CD4-positive, alpha-beta T cell treated with Interferon alpha-2 for 1 hour (primary cell): ENCODE measurements at regions not wholly inside any gene's neighbourhood (a gene's known extent, or its start where the extent isn't known, plus 50 kb on each side); places are given as distances from the start of the nearest gene placed in this dataset.
"Not testable (repeated sequence)": the region's sequence is repeated elsewhere in the genome, so short reads cannot be mapped to it uniquely, and the experiment has no call there.

Experiments used
- DNase-seq, 2 donors: peaks; one replicate each; pipeline ENCODE4 v3.0.0-alpha.2; 2020 to 2022

GRCh38 chr6:68233623-68234022, 401.5 kb upstream of the ADGRB3 start:
- DNase-seq: no peak

GRCh38 chr6:68229566-68229965, 405.5 kb upstream of the ADGRB3 start:
- no peak for DNase-seq

GRCh38 chr6:68226460-68226859, 408.6 kb upstream of the ADGRB3 start:
- no peak for DNase-seq

- no peak for DNase-seq
Measured at GRCh38 chr6:68225729-68226128, 409.4 kb upstream of the ADGRB3 start.

- no peak for DNase-seq
Measured at GRCh38 chr6:68211242-68211795, 423.8 kb upstream of the ADGRB3 start.

GRCh38 chr6:68207612-68208011, 427.5 kb upstream of the ADGRB3 start:
- not testable (repeated sequence) for DNase-seq

GRCh38 chr6:68200929-68201328, 434.2 kb upstream of the ADGRB3 start:
- DNase-seq: no peak

- DNase-seq: no peak
Measured at GRCh38 chr6:68197356-68197755, 437.7 kb upstream of the ADGRB3 start.

GRCh38 chr6:68196645-68197044, 438.4 kb upstream of the ADGRB3 start:
- no peak for DNase-seq

GRCh38 chr6:68195753-68196152, 439.3 kb upstream of the ADGRB3 start:
- DNase-seq: not testable (repeated sequence)

- no peak for DNase-seq
Measured at GRCh38 chr6:68194846-68195478, 440.1 kb upstream of the ADGRB3 start.

GRCh38 chr6:68192988-68193387, 442.1 kb upstream of the ADGRB3 start:
- DNase-seq: no peak

GRCh38 chr6:68189217-68189815, 445.8 kb upstream of the ADGRB3 start:
- no peak for DNase-seq

- DNase-seq: no peak
Measured at GRCh38 chr6:68186870-68187269, 448.2 kb upstream of the ADGRB3 start.

GRCh38 chr6:68182386-68182785, 452.7 kb upstream of the ADGRB3 start:
- no peak for DNase-seq

GRCh38 chr6:68181027-68181426, 454.1 kb upstream of the ADGRB3 start:
- not testable (repeated sequence) for DNase-seq

- no peak for DNase-seq
Measured at GRCh38 chr6:68173616-68174015, 461.5 kb upstream of the ADGRB3 start.

GRCh38 chr6:68169922-68170321, 465.2 kb upstream of the ADGRB3 start:
- no peak for DNase-seq

- no peak for DNase-seq
Measured at GRCh38 chr6:68167604-68168003, 467.5 kb upstream of the ADGRB3 start.

GRCh38 chr6:68160812-68161211, 474.3 kb upstream of the ADGRB3 start:
- not testable (repeated sequence) for DNase-seq

- DNase-seq: no peak
Measured at GRCh38 chr6:68160348-68160747, 474.7 kb upstream of the ADGRB3 start.

- DNase-seq: no peak
Measured at GRCh38 chr6:68159433-68159832, 475.6 kb upstream of the ADGRB3 start.

GRCh38 chr6:68158256-68158655, 476.8 kb upstream of the ADGRB3 start:
- no peak for DNase-seq

GRCh38 chr6:68144667-68145066, 490.4 kb upstream of the ADGRB3 start:
- no peak for DNase-seq

GRCh38 chr6:68141190-68141589, 493.9 kb upstream of the ADGRB3 start:
- no peak for DNase-seq
